Parathyroid adenoma (tissue), 2 donors: ENCODE measurements at regions not wholly inside any gene's neighbourhood (a gene's known extent, or its start where the extent isn't known, plus 50 kb on each side); places are given as distances from the start of the nearest gene placed in this dataset.
"Not testable (repeated sequence)": the region's sequence is repeated elsewhere in the genome, so short reads cannot be mapped to it uniquely, and the experiment has no call there.

Experiments
- H2AFZ ChIP-seq: fragments of 300-600 bp; sonication (generic); one replicate; pipeline ENCODE4 v1.7.0; 2017; ENCODE audit warnings: antibody characterized with exemption, mild to moderate bottlenecking
- H3K27ac ChIP-seq: fragments of 300-600 bp; sonication (generic); one replicate; pipeline ENCODE4 v1.7.0; 2017
- H3K27me3 ChIP-seq: fragments of 300-600 bp; sonication (generic); one replicate; pipeline ENCODE4 v1.7.0; 2017; ENCODE audit warnings: low read length; ENCODE audit not compliant: control insufficient read depth, insufficient read depth
- H3K36me3 ChIP-seq: fragments of 300-600 bp; sonication (generic); one replicate; pipeline ENCODE4 v1.7.0; 2017; ENCODE audit warnings: low read length; ENCODE audit not compliant: control insufficient read depth, insufficient read depth
- H3K4me1 ChIP-seq: fragments of 300-600 bp; sonication (generic); one replicate; pipeline ENCODE4 v1.7.0; 2017; ENCODE audit warnings: control low read depth
- H3K4me2 ChIP-seq: fragments of 300-600 bp; sonication (generic); one replicate; pipeline ENCODE4 v1.7.0; 2017; ENCODE audit warnings: low read length
- H3K4me3 ChIP-seq: fragments of 300-600 bp; sonication (generic); one replicate; pipeline ENCODE4 v1.7.0; 2017; ENCODE audit warnings: low read depth, low read length
- H3K79me2 ChIP-seq: fragments of 300-600 bp; sonication (generic); one replicate; pipeline ENCODE4 v1.7.0; 2017; ENCODE audit warnings: control low read depth
- H3K9ac ChIP-seq: fragments of 300-600 bp; sonication (generic); one replicate; pipeline ENCODE4 v1.7.0; 2017; ENCODE audit warnings: mild to moderate bottlenecking
- H3K9me3 ChIP-seq: fragments of 300-600 bp; sonication (generic); one replicate; pipeline ENCODE4 v1.7.0; 2017; ENCODE audit warnings: low read length; ENCODE audit not compliant: control insufficient read depth
- CTCF ChIP-seq: fragments of 300-600 bp; sonication (generic); IDR thresholded peaks from one replicate; pipeline ENCODE4 v1.7.0; 2017; ENCODE audit warnings: antibody characterized with exemption, mild to moderate bottlenecking
- donor health status: primary hyperparathyroidism.

- TF ChIP-seq CTCF = no peak
- Histone ChIP-seq H3K9me3 (no peaks in the 10 kb centered on the region), H3K27me3 (no peaks in the 10 kb centered on the region), H2AFZ (no peak overlapping the region), H3K79me2 (no peaks in the 10 kb centered on the region), H3K9ac (no peak overlapping the region), H3K4me2 (no peak overlapping the region), H3K27ac (no peak overlapping the region), H3K4me1 (no peaks in the 10 kb centered on the region), H3K4me3 (no peak overlapping the region), H3K36me3 (no peaks in the 10 kb centered on the region)
Measured at GRCh38 chr1:172849653-172850052, 190.8 kb downstream of the FASLG start.

- Histone ChIP-seq H3K9ac (no peak overlapping the region), H3K27me3 (no peaks in the 10 kb centered on the region), H3K9me3 (no peaks in the 10 kb centered on the region), H3K4me2 (no peak overlapping the region), H3K36me3 (no peaks in the 10 kb centered on the region), H3K4me3 (no peak overlapping the region), H3K79me2 (no peaks in the 10 kb centered on the region), H2AFZ (no peak overlapping the region), H3K4me1 (no peaks in the 10 kb centered on the region), H3K27ac (no peak overlapping the region)
- TF ChIP-seq CTCF = no peak
Measured at GRCh38 chr1:172851077-172851476, 192.2 kb downstream of the FASLG start.

GRCh38 chr1:172851856-172852255 lies 193.0 kb downstream of the FASLG start:
- no peaks in the 10 kb centered on the region for H3K9me3 ChIP-seq
- no peak overlapping the region for H2AFZ ChIP-seq
- no peak overlapping the region for H3K27ac ChIP-seq
- no peak overlapping the region for H3K4me2 ChIP-seq
- no peaks in the 10 kb centered on the region for H3K79me2 ChIP-seq
- no peaks in the 10 kb centered on the region for H3K36me3 ChIP-seq
- H3K4me1 ChIP-seq = no peaks in the 10 kb centered on the region
- H3K27me3 ChIP-seq = no peaks in the 10 kb centered on the region
- H3K9ac ChIP-seq = no peak overlapping the region
- no peak overlapping the region for H3K4me3 ChIP-seq
- TF ChIP-seq CTCF = no peak

DNA sequence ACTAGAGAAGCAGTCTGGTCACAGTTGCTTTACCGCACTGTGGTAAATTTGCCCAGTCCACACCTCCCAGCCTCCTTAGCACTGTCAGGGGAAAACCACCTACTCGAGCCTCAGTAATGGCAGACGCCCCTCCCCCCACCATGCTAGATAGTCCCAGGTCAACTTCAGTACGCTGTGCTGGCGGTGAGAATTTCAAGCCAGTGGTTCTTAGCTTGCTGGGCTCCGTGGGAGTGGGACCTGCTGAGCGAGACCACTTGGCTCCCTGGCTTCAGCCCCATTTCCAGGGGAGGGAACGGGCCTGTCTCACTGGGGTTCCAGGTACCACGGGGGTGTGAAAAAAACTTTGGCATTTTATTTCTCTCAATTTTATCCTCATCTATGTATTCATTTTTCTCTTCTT lies 194.8 kb downstream of the TNFSF18 start:
- H3K4me1 ChIP-seq, H3K79me2 ChIP-seq, H2AFZ ChIP-seq, H3K4me3 ChIP-seq, H3K36me3 ChIP-seq, H3K27ac ChIP-seq, H3K4me2 ChIP-seq, H3K9ac ChIP-seq, H3K27me3 ChIP-seq, H3K9me3 ChIP-seq: not testable (repeated sequence)

DNA sequence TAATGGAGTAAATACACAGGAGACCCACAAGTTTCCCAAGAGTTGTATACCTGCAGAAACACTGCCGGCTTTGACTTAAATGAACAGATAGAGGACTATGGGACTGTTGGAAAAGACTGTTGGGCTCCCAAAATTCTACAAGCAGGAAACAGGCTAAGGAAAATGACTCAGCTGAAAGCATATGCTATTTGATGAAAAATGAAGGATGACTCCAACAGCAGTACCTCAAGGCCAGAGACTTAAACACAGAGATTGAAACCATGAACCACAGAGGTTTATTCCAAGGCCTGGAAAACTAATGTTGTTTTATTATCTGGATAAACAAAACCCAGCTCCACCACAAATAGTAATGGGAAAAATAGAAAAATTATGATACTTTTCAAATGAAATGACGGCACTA lies 187.7 kb downstream of the TNFSF18 start:
- H2AFZ ChIP-seq = no peak overlapping the region
- no peaks in the 10 kb centered on the region for H3K79me2 ChIP-seq
- H3K4me2 ChIP-seq = no peak overlapping the region
- no peaks in the 10 kb centered on the region for H3K27me3 ChIP-seq
- H3K4me1 ChIP-seq = no peaks in the 10 kb centered on the region
- no peak overlapping the region for H3K27ac ChIP-seq
- TF ChIP-seq CTCF = no peak
- H3K9ac ChIP-seq = no peak overlapping the region
- no peaks in the 10 kb centered on the region for H3K36me3 ChIP-seq
- no peak overlapping the region for H3K4me3 ChIP-seq
- H3K9me3 ChIP-seq = no peaks in the 10 kb centered on the region
